ENCODE measurements at regions not wholly inside any gene's neighbourhood (a gene's known extent, or its start where the extent isn't known, plus 50 kb on each side); places are given as distances from the start of the nearest gene placed in this dataset.

DNA sequence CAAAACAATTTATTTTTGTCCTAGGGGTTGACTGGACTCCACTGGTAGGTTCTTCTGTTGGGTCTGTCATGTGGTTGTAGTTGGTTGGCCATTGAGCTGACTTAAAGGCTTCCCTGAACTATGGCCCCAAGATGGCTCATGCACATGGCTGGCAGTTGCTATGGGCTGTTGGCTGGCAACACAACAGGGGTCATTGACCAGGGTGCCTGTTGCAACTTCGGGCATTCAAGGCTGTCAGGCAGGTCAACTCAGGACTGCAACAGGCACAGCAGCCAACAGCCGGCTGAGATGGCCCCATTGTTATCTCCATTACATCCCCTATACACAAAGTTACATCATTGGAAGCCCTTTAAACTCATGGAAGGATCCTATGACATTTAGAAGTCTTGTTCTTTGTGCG is 109.7 kb upstream of the CPEB2 start:
- Mint-ChIP-seq H3K4me1 (no peaks in the 10 kb centered on the region), H3K9me3 (no peaks in the 10 kb centered on the region), H3K4me3 (no peak overlapping the region), H3K27me3 (ENCODE audit: low read depth) (no peaks in the 10 kb centered on the region; the same call in none of the 2 replicates), H3K36me3 (ENCODE audit: insufficient read depth in 1 of 3, low read depth in 3 of 3) (no peaks in the 10 kb centered on the region), H3K27ac (no peak overlapping the region)
- no peak overlapping the region for H2BK120ac ChIP-seq (ENCODE audit: low read depth, low read length, poor library complexity, severe bottlenecking)
- H3K79me2 ChIP-seq (ENCODE audit: insufficient read depth, low read length) = no peaks in the 10 kb centered on the region
- no peak overlapping the region for H3K56ac ChIP-seq (ENCODE audit: insufficient read length, low read depth, low read length)
- no peak overlapping the region for H3K4ac ChIP-seq (ENCODE audit: low read depth, low read length)
- H2AK5ac ChIP-seq (ENCODE audit: insufficient read length, low read length) = no peak overlapping the region
- H2BK20ac ChIP-seq (ENCODE audit: low read depth, low read length, poor library complexity, severe bottlenecking) = no peak overlapping the region
- no peaks in the 10 kb centered on the region for H3K4me1 ChIP-seq (ENCODE audit: insufficient read depth, low read length)
- H3K4me2 ChIP-seq (ENCODE audit: insufficient read depth, insufficient read length, low read length) = no peak overlapping the region
- no peak overlapping the region for H2BK5ac ChIP-seq (ENCODE audit: insufficient read length, low read length)
- H2BK15ac ChIP-seq (ENCODE audit: low read depth, low read length) = no peak overlapping the region
- no peak overlapping the region for H3K18ac ChIP-seq (ENCODE audit: insufficient read length, low read depth, low read length)
- H3K14ac ChIP-seq (ENCODE audit: insufficient read depth, low read length) = no peak overlapping the region
- DNase-seq = no peak
- H3K9me3 ChIP-seq (ENCODE audit: control insufficient read depth, low read depth, low read length) = no peaks in the 10 kb centered on the region
- no peak overlapping the region for H2AFZ ChIP-seq (ENCODE audit: low read length)
- H3K27me3 ChIP-seq (ENCODE audit: insufficient read depth, low read length) = no peaks in the 10 kb centered on the region
- no peak overlapping the region for H4K5ac ChIP-seq (ENCODE audit: insufficient read length, low read depth, low read length)
- no peak overlapping the region for H4K8ac ChIP-seq (replicated peaks; ENCODE audit: insufficient read length, low read depth, low read length)
- H4K91ac ChIP-seq (ENCODE audit: insufficient read length, low read depth, low read length) = no peak overlapping the region
- no peak overlapping the region for H3K23ac ChIP-seq (ENCODE audit: insufficient read length, low read depth, low read length)
- H3K23me2 ChIP-seq (ENCODE audit: insufficient read length, low read depth, low read length, poor library complexity, severe bottlenecking) = no peaks in the 10 kb centered on the region
- no peak overlapping the region for H3T11ph ChIP-seq (ENCODE audit: low read length)
- TF ChIP-seq, protein P1, sequence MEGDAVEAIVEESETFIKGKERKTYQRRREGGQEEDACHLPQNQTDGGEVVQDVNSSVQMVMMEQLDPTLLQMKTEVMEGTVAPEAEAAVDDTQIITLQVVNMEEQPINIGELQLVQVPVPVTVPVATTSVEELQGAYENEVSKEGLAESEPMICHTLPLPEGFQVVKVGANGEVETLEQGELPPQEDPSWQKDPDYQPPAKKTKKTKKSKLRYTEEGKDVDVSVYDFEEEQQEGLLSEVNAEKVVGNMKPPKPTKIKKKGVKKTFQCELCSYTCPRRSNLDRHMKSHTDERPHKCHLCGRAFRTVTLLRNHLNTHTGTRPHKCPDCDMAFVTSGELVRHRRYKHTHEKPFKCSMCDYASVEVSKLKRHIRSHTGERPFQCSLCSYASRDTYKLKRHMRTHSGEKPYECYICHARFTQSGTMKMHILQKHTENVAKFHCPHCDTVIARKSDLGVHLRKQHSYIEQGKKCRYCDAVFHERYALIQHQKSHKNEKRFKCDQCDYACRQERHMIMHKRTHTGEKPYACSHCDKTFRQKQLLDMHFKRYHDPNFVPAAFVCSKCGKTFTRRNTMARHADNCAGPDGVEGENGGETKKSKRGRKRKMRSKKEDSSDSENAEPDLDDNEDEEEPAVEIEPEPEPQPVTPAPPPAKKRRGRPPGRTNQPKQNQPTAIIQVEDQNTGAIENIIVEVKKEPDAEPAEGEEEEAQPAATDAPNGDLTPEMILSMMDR (conservative IDR thresholded peaks at IDR 0.05) = no peak
- H4K20me1 ChIP-seq (ENCODE audit: control insufficient read depth, insufficient read depth, insufficient read length) = no peaks in the 10 kb centered on the region
- H3K9ac ChIP-seq (ENCODE audit: extremely low read depth, insufficient read length, low read length) = no peak overlapping the region
- no peak overlapping the region for H3K27ac ChIP-seq (ENCODE audit: insufficient read length, low read depth, low read length)
- whole genome bisulfite sequencing (ENCODE audit: extremely low coverage, insufficient read length, low lambda C conversion rate) = no CpG with 5 or more reads among the region's 3 CpGs
- H3K79me1 ChIP-seq (ENCODE audit: insufficient read depth, low read depth, low read length, poor library complexity, severe bottlenecking) = no peaks in the 10 kb centered on the region
- H2BK12ac ChIP-seq (ENCODE audit: insufficient read length, low read depth, low read length) = no peak overlapping the region

Data from H9 (cell line).